Left lung (tissue), 4 donors: ENCODE measurements at regions not wholly inside any gene's neighbourhood (a gene's known extent, or its start where the extent isn't known, plus 50 kb on each side); places are given as distances from the start of the nearest gene placed in this dataset.

Experiments
- ATAC-seq: fragments of 200-7000 bp; cut with Tn5 transposase; one replicate; pipeline ENCODE4 v1.9.1; 2020; ENCODE audit warnings: moderate library complexity
- DNase-seq, 4 donors: peaks; one replicate each; pipeline ENCODE4 v3.0.0-alpha.2; 2013 to 2020
- H3K27ac ChIP-seq, 2 donors: fragments of 200-600 bp; sonication (generic) in 1 of 2; one replicate each; pipeline versions ENCODE4 v1.5.0 to v1.8.0; 2020 to 2021
- H3K27me3 ChIP-seq, 2 donors: fragments of 200-600 bp; sonication (generic) in 1 of 2; one replicate each; pipeline versions ENCODE4 v1.5.0 to v1.8.0; 2020 to 2021
- H3K36me3 ChIP-seq, 2 donors: fragments of 200-600 bp; sonication (generic) in 1 of 2; one replicate each; pipeline versions ENCODE4 v1.5.0 to v1.8.0; 2020 to 2021
- H3K4me1 ChIP-seq, 2 donors: fragments of 200-600 bp; one replicate each; pipeline ENCODE4 v1.8.0; 2021
- H3K4me3 ChIP-seq, 2 donors: fragments of 200-600 bp; sonication (generic) in 1 of 2; one replicate each; pipeline versions ENCODE4 v1.5.0 to v1.8.0; 2020 to 2021; ENCODE audit warnings: mild to moderate bottlenecking in 1 of 2
- H3K9me3 ChIP-seq, 2 donors: fragments of 200-600 bp; sonication (generic) in 1 of 2; one replicate each; pipeline versions ENCODE4 v1.5.0 to v1.8.0; 2020 to 2021
- intact Hi-C, 2 donors: fragments of 100-400 bp; cut with DNase I; formaldehyde crosslinking; loops; one replicate each; pipeline versions ENCODE4 v1.11.2 to v1.14.2; 2022
- TF ChIP-seq, protein P1 (sequence below), 2 donors: fragments of 200-600 bp; sonication (generic) in 1 of 2; IDR thresholded peaks; one replicate each; pipeline versions ENCODE4 v1.5.0 to v1.8.0; 2021; ENCODE audit warnings: antibody characterized with exemption in 2 of 2
- donor health status: DM: no; HTN: yes; CAD: no.
- donor health status: DM: no; HTN: no; CAD: no.

DNA sequence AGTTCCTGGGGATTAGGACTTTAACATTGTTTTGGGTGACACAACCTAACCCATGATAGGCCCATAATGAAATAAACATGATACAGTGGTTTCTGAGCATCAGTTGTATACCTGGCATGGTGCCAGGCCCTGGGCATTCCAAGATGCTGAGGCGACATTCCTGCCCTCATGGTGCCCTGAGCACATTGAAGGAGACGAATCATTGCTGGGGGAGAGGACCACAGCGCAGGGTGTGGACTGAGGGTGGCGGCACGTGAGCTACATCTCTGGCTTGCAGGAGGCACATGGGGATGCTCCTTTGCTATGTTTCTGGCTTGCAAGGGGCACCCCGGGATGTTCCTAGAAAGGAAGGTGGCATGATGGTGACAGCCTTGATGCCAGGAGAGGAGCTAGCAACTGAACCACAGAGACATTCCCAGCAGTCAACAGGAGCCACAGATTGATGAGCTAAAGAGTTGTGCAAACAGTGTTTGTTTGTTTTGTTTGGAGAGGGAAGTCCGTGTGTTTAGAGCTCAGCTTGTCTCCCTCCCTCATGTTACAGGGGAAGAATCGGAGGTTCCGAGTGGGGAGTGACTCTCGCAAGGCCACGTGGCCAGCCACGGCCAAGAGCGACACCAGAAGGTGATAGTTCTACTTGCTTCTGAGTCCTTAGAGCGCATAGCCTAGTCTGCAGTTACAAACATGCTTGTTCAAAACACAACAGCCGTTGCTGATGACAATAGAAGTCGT, 106.4 kb downstream of the MIAT start:
- no peak overlapping the region for H3K27ac ChIP-seq
- no peaks in the 10 kb centered on the region for H3K36me3 ChIP-seq
- no peaks in the 10 kb centered on the region for H3K4me1 ChIP-seq
- H3K27me3 ChIP-seq, result no peaks in the 10 kb centered on the region
- no peak for ATAC-seq
- H3K4me3 ChIP-seq, result no peak overlapping the region
- intact Hi-C loops, result no loop called here
- H3K9me3 ChIP-seq, result peaks cover 0 to 3% of the 10 kb centered on the region in 2 donors
- TF ChIP-seq, protein P1, sequence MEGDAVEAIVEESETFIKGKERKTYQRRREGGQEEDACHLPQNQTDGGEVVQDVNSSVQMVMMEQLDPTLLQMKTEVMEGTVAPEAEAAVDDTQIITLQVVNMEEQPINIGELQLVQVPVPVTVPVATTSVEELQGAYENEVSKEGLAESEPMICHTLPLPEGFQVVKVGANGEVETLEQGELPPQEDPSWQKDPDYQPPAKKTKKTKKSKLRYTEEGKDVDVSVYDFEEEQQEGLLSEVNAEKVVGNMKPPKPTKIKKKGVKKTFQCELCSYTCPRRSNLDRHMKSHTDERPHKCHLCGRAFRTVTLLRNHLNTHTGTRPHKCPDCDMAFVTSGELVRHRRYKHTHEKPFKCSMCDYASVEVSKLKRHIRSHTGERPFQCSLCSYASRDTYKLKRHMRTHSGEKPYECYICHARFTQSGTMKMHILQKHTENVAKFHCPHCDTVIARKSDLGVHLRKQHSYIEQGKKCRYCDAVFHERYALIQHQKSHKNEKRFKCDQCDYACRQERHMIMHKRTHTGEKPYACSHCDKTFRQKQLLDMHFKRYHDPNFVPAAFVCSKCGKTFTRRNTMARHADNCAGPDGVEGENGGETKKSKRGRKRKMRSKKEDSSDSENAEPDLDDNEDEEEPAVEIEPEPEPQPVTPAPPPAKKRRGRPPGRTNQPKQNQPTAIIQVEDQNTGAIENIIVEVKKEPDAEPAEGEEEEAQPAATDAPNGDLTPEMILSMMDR (IDR thresholded peaks at IDR 0.05), result no peak
- DNase-seq, result peak in 1 of 4 donors; percentile 22

DNA sequence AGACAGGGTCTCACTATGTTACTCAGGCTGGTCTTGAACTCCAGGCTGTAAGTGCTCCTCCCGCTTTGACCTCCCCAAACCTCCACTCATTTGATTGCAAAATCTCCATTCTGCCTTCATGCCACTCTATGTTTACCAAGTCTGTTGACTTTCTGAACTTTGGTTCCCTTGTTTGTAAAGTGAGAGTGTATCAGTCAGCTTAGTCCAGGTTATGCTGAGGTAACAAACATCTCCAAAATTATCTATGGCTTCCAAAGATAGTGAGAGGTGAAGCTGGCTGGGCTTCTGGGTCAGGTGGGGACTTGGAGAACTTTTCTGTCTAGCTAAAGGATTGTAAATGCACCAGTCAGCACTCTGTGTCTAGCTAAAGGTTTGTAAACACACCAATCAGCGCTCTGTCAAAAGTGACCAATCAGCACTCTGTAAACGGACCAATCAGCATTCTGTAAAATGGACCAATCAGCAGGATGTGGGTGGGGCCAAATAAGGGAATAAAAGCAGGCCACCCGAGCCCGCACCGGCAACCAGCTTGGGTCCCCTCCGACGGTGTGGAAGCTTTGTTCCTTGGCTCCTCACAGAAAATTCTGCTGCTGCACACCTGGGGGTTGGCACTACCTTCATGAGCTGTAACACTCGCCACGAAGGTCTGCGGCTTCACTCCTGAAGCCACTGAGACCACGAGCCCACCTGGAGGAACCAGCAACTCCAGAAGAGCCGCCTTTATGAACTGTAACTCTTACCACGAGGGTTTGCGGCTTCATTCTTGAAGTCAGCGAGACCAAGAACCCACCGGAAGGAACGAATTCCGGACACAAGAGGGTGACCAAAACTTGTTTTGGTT, 109.3 kb downstream of the MIAT start:
- H3K27ac ChIP-seq, result no peak overlapping the region
- peaks cover 0 to 3% of the 10 kb centered on the region in 2 donors for H3K9me3 ChIP-seq
- TF ChIP-seq, protein P1 (IDR thresholded peaks at IDR 0.05), result no peak
- no peaks in the 10 kb centered on the region for H3K27me3 ChIP-seq
- DNase-seq, result no peak
- intact Hi-C loops, result no loop called here
- H3K4me1 ChIP-seq, result no peaks in the 10 kb centered on the region
- H3K4me3 ChIP-seq, result no peak overlapping the region
- no peaks in the 10 kb centered on the region for H3K36me3 ChIP-seq
- no peak for ATAC-seq

DNA sequence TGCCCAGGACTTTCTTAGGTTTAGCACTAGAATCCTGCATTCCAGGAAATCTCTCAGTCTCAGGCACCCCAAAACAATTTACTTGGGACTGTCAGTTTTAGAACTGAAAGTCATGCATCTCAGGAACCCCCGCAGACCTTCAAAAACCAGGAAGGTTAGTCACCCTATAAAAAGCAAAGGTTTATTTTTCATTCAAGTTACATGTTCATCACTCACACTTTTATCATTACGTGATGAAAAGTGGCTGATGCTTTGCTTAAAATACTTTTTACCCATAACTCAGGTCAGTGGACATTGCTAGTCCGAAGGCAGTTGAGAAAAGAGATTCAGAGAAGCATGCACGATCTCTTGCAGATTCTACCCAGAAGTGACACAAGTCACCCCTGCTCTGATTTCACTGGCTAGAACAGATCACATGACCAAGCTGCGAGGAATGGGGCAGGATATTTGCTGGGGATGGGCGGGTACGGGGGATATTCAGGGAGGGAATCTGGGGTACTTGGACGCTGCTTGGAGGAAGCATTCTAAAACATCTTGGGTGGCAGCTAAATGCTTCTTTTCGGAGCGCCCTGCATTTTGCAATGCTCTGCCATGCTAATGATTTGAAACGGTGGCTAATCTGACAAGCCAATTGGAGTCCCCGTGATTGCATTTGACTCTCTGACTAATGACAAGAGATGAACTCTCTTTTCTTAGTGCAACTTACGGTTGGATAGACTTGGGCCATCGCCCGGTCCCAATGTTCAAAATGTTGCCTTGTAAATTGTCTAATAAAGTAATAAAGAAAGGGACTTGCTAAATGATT, 110.2 kb downstream of the MIAT start:
- Histone ChIP-seq H3K4me1 (no peaks in the 10 kb centered on the region), H3K27me3 (no peaks in the 10 kb centered on the region), H3K27ac (no peak overlapping the region), H3K4me3 (no peak overlapping the region), H3K36me3 (no peaks in the 10 kb centered on the region), H3K9me3 (peaks cover 0 to 3% of the 10 kb centered on the region in 2 donors)
- TF ChIP-seq, protein P1 (IDR thresholded peaks at IDR 0.05), result no peak
- intact Hi-C loops, result no loop called here
- no peak for DNase-seq
- ATAC-seq, result no peak

DNA sequence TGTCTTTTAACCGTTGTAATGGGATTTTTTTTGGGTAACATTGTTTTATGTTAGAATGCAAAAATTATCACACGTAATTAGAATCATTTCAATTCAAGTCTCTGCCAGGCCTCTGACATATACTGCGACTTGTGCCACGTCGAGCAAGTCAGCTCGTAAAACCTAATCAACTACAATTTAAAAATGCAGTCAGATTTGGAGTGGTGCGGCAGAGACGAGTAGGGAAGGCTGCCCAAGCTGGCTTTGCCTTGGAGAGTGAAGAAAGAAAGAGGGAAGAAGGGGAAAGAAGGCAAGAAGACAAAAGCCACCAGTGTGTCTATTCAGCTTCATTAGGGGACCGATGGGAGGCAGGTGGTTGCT, 110.7 kb downstream of the MIAT start:
- H3K9me3 ChIP-seq, result peaks cover 0 to 3% of the 10 kb centered on the region in 2 donors

More for the DNA sequence above, 110.7 kb downstream of the MIAT start:
- Histone ChIP-seq H3K4me3 (no peak overlapping the region), H3K27me3 (no peaks in the 10 kb centered on the region), H3K4me1 (no peaks in the 10 kb centered on the region), H3K27ac (no peak overlapping the region), H3K36me3 (no peaks in the 10 kb centered on the region)
- intact Hi-C loops, result no loop called here
- TF ChIP-seq, protein P1 (IDR thresholded peaks at IDR 0.05), result no peak
- no peak for ATAC-seq
- DNase-seq, result no peak
